ENCODE measurements at regions not wholly inside any gene's neighbourhood (a gene's known extent, or its start where the extent isn't known, plus 50 kb on each side); places are given as distances from the start of the nearest gene placed in this dataset.

DNA sequence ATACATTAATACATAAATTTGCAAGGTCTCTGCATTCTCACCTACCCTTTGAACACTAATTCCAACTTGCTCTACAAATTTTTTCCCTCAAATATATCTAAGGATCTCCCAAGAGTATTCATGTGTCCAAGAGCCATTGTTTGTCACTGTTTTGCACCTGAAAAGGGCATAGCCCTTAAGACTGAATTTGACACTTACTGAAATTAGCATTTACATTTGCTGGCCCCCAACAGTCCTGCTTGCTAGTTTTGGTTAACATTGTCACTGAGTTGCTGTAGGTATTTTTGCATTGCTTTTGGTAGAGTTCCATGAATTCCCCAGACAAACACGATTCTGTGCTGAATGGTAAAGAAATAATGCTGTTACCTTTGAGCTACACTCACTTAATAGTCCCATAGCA is 57.3 kb downstream of the KCNA4 start:
- Mint-ChIP-seq H3K4me1 (ENCODE audit: low read depth) (no peaks in the 10 kb centered on the region), H3K36me3 (ENCODE audit: low read depth) (no peaks in the 10 kb centered on the region), H3K4me3 (no peak overlapping the region), H3K9me3 (peaks cover 5% of the 10 kb centered on the region), H3K27ac (no peak overlapping the region), H3K27me3 (no peaks in the 10 kb centered on the region)
- TF ChIP-seq, protein P1, sequence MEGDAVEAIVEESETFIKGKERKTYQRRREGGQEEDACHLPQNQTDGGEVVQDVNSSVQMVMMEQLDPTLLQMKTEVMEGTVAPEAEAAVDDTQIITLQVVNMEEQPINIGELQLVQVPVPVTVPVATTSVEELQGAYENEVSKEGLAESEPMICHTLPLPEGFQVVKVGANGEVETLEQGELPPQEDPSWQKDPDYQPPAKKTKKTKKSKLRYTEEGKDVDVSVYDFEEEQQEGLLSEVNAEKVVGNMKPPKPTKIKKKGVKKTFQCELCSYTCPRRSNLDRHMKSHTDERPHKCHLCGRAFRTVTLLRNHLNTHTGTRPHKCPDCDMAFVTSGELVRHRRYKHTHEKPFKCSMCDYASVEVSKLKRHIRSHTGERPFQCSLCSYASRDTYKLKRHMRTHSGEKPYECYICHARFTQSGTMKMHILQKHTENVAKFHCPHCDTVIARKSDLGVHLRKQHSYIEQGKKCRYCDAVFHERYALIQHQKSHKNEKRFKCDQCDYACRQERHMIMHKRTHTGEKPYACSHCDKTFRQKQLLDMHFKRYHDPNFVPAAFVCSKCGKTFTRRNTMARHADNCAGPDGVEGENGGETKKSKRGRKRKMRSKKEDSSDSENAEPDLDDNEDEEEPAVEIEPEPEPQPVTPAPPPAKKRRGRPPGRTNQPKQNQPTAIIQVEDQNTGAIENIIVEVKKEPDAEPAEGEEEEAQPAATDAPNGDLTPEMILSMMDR (IDR thresholded peaks at IDR 0.05) = no peak
- ATAC-seq (no peak), DNase-seq (no peak)
- ChIA-PET POLR2A (no interaction called here), CTCF (no interaction called here)
- intact Hi-C loops (cut with micrococcal nuclease) = no loop called here

DNA sequence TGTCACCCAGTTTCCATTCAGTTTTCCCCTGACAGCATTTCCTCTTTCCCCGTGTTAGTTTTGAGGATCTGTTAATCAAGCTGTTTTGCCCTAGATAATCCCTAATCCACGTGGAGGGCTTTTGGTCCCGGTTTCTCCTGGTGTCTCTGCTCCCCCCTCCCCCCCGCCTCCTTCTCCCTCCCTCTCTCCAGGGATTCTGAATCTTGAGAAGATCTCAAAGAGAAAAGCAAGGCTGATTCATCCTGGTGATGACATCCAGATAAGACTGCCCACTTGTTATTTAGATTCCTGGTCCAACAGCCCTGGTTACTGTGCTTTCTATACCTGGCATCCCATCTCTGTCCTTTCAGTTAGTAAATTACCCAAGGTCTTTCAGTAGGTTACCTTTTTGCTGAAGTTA is 59.4 kb downstream of the KCNA4 start:
- TF ChIP-seq, protein P1 (IDR thresholded peaks at IDR 0.05) = no peak
- Mint-ChIP-seq H3K27me3 (no peaks in the 10 kb centered on the region), H3K27ac (no peak overlapping the region), H3K9me3 (peaks cover 7% of the 10 kb centered on the region), H3K4me3 (no peak overlapping the region), H3K36me3 (ENCODE audit: low read depth) (no peaks in the 10 kb centered on the region), H3K4me1 (ENCODE audit: low read depth) (no peaks in the 10 kb centered on the region)
- CTCF ChIA-PET = no interaction called here
- intact Hi-C loops (cut with micrococcal nuclease) = no loop called here
- DNase-seq = no peak
- ATAC-seq = no peak
- POLR2A ChIA-PET = no interaction called here

DNA sequence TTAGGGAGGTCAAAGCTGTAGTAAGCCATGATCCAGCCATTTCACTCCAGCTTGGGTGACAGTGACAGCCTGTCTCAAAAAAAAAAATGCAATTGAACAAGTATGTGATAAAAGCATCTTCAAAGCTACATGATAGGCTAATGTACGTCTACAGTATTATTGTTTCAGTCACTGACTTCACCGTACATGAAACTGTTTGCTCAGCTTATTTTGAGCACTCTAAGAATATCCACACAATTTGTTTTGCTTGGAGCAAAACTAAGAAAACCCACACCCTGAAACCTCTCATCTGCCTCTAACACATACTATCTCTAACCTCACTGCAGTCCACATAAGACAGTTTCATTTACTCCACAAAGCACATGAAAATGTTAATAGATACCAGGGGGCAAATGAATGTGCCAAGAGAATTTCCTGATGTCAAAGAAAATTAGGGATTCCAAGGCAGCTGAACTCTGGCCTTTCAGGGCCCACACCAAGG is 60.7 kb downstream of the KCNA4 start:
- H3K36me3 Mint-ChIP-seq (ENCODE audit: low read depth) = no peaks in the 10 kb centered on the region
- intact Hi-C loops (cut with micrococcal nuclease) = no loop called here
- H3K4me1 Mint-ChIP-seq (ENCODE audit: low read depth) = no peaks in the 10 kb centered on the region
- ChIA-PET POLR2A (no interaction called here), CTCF (no interaction called here)
- peaks cover 7% of the 10 kb centered on the region for H3K9me3 Mint-ChIP-seq
- no peak overlapping the region for H3K27ac Mint-ChIP-seq
- DNase-seq (no peak), ATAC-seq (no peak)
- H3K4me3 Mint-ChIP-seq = no peak overlapping the region
- TF ChIP-seq, protein P1 (IDR thresholded peaks at IDR 0.05) = no peak
- no peaks in the 10 kb centered on the region for H3K27me3 Mint-ChIP-seq

DNA sequence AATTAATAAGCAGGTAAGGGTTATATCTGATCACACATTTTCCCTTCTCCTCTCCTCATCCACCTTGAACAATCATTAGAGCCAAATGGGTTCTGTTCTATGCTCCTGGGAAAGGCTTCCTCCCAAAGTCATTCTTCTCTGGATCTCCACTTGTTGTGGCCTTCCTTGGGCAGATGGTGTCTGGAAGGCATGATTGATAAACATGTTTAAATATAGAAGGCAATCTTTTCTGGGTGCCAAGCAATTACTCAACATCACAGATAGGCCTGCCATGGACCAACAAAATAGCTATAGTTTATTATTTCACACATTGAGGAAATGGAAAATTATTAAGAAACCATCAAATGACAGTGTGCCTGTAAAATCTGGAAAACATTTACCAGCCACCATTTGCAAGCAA is 73.5 kb downstream of the KCNA4 start:
- POLR2A ChIA-PET = no interaction called here
- intact Hi-C loops (cut with micrococcal nuclease) = no loop called here

DNA sequence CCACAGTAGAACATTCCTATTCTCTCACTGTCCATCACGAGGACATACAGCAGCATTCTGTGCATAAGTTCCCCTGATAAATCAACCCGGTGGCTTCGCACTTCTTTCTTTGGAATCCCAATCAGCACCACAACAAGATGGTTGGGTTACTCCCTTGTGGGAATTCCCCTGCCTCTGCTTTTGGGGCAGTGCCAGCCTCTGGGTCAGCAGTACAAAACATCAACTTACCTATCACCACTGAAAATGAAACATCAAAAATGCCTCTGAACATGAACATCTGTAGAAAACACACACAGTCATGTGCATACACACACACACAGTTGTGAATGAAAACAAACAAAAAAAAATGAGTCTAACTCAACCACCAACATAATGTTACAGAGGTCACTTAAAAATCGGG is 79.3 kb downstream of the KCNA4 start:
- intact Hi-C loops (cut with micrococcal nuclease) = no loop called here
- H3K4me3 Mint-ChIP-seq = no peak overlapping the region
- DNase-seq = no peak
- no peak overlapping the region for H3K27ac Mint-ChIP-seq
- no peaks in the 10 kb centered on the region for H3K4me1 Mint-ChIP-seq (ENCODE audit: low read depth)
- ATAC-seq = no peak
- TF ChIP-seq, protein P1 (IDR thresholded peaks at IDR 0.05) = no peak
- no peaks in the 10 kb centered on the region for H3K36me3 Mint-ChIP-seq (ENCODE audit: low read depth)
- no peaks in the 10 kb centered on the region for H3K27me3 Mint-ChIP-seq
- ChIA-PET CTCF (no interaction called here), POLR2A (no interaction called here)
- H3K9me3 Mint-ChIP-seq = peaks cover 6% of the 10 kb centered on the region

More for the DNA sequence above, 73.5 kb downstream of the KCNA4 start:
- H3K27me3 Mint-ChIP-seq = no peaks in the 10 kb centered on the region
- H3K36me3 Mint-ChIP-seq (ENCODE audit: low read depth) = no peaks in the 10 kb centered on the region
- peaks cover 7% of the 10 kb centered on the region for H3K9me3 Mint-ChIP-seq
- H3K4me1 Mint-ChIP-seq (ENCODE audit: low read depth) = no peaks in the 10 kb centered on the region
- no peak overlapping the region for H3K4me3 Mint-ChIP-seq
- DNase-seq = no peak
- CTCF ChIA-PET = no interaction called here
- TF ChIP-seq, protein P1 (IDR thresholded peaks at IDR 0.05) = no peak
- no peak overlapping the region for H3K27ac Mint-ChIP-seq
- ATAC-seq = no peak

Measured in activated CD8-positive, alpha-beta T cell treated with anti-CD3 and anti-CD28 coated beads for 36 hours (primary cell).